ENCODE measurements at regions not wholly inside any gene's neighbourhood (a gene's known extent, or its start where the extent isn't known, plus 50 kb on each side); places are given as distances from the start of the nearest gene placed in this dataset.

- no peak overlapping the region for H3K27ac ChIP-seq
- no peaks in the 10 kb centered on the region for H3K27me3 ChIP-seq
- no peak overlapping the region for H3K4me3 ChIP-seq
- in situ Hi-C loops (cut with MboI; ENCODE audit: low pct_ligation_motif_present in 1 of 4, low pct_unique_long_range_greater_than_20kb in 1 of 4, low sequenced_read_pairs in 3 of 4): no loop called here
- no peaks in the 10 kb centered on the region for H3K4me1 ChIP-seq
- DNase-seq: no peak
- peaks cover 0 to 3% of the 10 kb centered on the region in 2 donors for H3K9me3 ChIP-seq
- WGBS, 2 donors (ENCODE audit: low coverage in 1 of 2): 18 to 43% methylated on average over 1 of the region's 1 CpG
- H3K36me3 ChIP-seq: no peaks in the 10 kb centered on the region
- TF ChIP-seq POLR2AphosphoS5 (IDR thresholded peaks at IDR 0.05) (no peak), POLR2A (IDR thresholded peaks at IDR 0.05) (no peak), CTCF (IDR thresholded peaks at IDR 0.05) (no peak), EP300 (IDR thresholded peaks at IDR 0.05; ENCODE audit: low read depth) (no peak)
- intact Hi-C loops (cut with DNase I; ENCODE audit: low total_unique reads): no loop called here
Measured at GRCh38 chr4:18442957-18443356, 421.4 kb upstream of the LCORL start.

GRCh38 chr4:18441676-18442075 is 420.1 kb upstream of the LCORL start:
- WGBS, 2 donors (ENCODE audit: low coverage in 1 of 2): 60 to 77% methylated on average over 2 of the region's 2 CpGs
- DNase-seq: no peak
- no peak overlapping the region for H3K27ac ChIP-seq
- no peaks in the 10 kb centered on the region for H3K36me3 ChIP-seq
- intact Hi-C loops (cut with DNase I; ENCODE audit: low total_unique reads): no loop called here
- no peak for TF ChIP-seq EP300 (IDR thresholded peaks at IDR 0.05; ENCODE audit: low read depth)
- no peak for TF ChIP-seq POLR2AphosphoS5 (IDR thresholded peaks at IDR 0.05)
- no peak for TF ChIP-seq POLR2A (IDR thresholded peaks at IDR 0.05)
- TF ChIP-seq CTCF (IDR thresholded peaks at IDR 0.05): no peak
- no peak overlapping the region for H3K4me3 ChIP-seq
- in situ Hi-C loops (cut with MboI; ENCODE audit: low pct_ligation_motif_present in 1 of 4, low pct_unique_long_range_greater_than_20kb in 1 of 4, low sequenced_read_pairs in 3 of 4): no loop called here
- peaks cover 0 to 3% of the 10 kb centered on the region in 2 donors for H3K9me3 ChIP-seq
- no peaks in the 10 kb centered on the region for H3K4me1 ChIP-seq
- no peaks in the 10 kb centered on the region for H3K27me3 ChIP-seq

- Histone ChIP-seq H3K4me1 (no peaks in the 10 kb centered on the region), H3K9me3 (peaks cover 0 to 3% of the 10 kb centered on the region in 2 donors), H3K36me3 (no peaks in the 10 kb centered on the region), H3K27me3 (no peaks in the 10 kb centered on the region), H3K27ac (no peak overlapping the region), H3K4me3 (no peak overlapping the region)
- in situ Hi-C loops (cut with MboI; ENCODE audit: low pct_ligation_motif_present in 1 of 4, low pct_unique_long_range_greater_than_20kb in 1 of 4, low sequenced_read_pairs in 3 of 4) (no loop called here), intact Hi-C loops (cut with DNase I; ENCODE audit: low total_unique reads) (no loop called here)
- no peak for TF ChIP-seq CTCF (IDR thresholded peaks at IDR 0.05)
- TF ChIP-seq POLR2A (IDR thresholded peaks at IDR 0.05): no peak
- no peak for TF ChIP-seq EP300 (IDR thresholded peaks at IDR 0.05; ENCODE audit: low read depth)
- TF ChIP-seq POLR2AphosphoS5 (IDR thresholded peaks at IDR 0.05): no peak
- WGBS, 2 donors (ENCODE audit: low coverage in 1 of 2): 81% methylated on average over 3 of the region's 3 CpGs
- no peak for DNase-seq
Measured at GRCh38 chr4:18441203-18441590, 419.6 kb upstream of the LCORL start.

GRCh38 chr4:18440527-18441202 is 419.1 kb upstream of the LCORL start:
- H3K9me3 ChIP-seq: peaks cover 0 to 3% of the 10 kb centered on the region in 2 donors
- in situ Hi-C loops (cut with MboI; ENCODE audit: low pct_ligation_motif_present in 1 of 4, low pct_unique_long_range_greater_than_20kb in 1 of 4, low sequenced_read_pairs in 3 of 4) (no loop called here), intact Hi-C loops (cut with DNase I; ENCODE audit: low total_unique reads) (no loop called here)
- 35 to 69% methylated on average over 3 to 7 of the region's 7 CpGs for WGBS, 2 donors (ENCODE audit: low coverage in 1 of 2)
- no peaks in the 10 kb centered on the region for H3K27me3 ChIP-seq
- no peaks in the 10 kb centered on the region for H3K36me3 ChIP-seq
- no peaks in the 10 kb centered on the region for H3K4me1 ChIP-seq
- DNase-seq: no peak
- H3K4me3 ChIP-seq: no peak overlapping the region
- no peak overlapping the region for H3K27ac ChIP-seq
- TF ChIP-seq CTCF (IDR thresholded peaks at IDR 0.05) (no peak), POLR2A (IDR thresholded peaks at IDR 0.05) (no peak), EP300 (IDR thresholded peaks at IDR 0.05; ENCODE audit: low read depth) (no peak), POLR2AphosphoS5 (IDR thresholded peaks at IDR 0.05) (no peak)

All from transverse colon (tissue), 4 donors.